GM23338 (cell line): ENCODE measurements at regions not wholly inside any gene's neighbourhood (a gene's known extent, or its start where the extent isn't known, plus 50 kb on each side); places are given as distances from the start of the nearest gene placed in this dataset.

Experiments used
- CTCF ChIP-seq, 2 experiments: fragments of 200-600 bp in 1 of 2; sonication (generic) in 1 of 2; conservative IDR thresholded peaks; 2 replicates each; pipeline versions ENCODE4 v1.5.1 to v1.6.1; 2016 to 2017; ENCODE audit warnings: antibody characterized with exemption in 2 of 2, low read depth in 2 of 2, mild to moderate bottlenecking in 2 of 2, moderate library complexity in 1 of 2
- REST ChIP-seq: IDR thresholded peaks from one replicate; pipeline ENCODE4 v1.6.1; 2018; ENCODE audit warnings: antibody characterized with exemption; ENCODE audit not compliant: unreplicated experiment

DNA sequence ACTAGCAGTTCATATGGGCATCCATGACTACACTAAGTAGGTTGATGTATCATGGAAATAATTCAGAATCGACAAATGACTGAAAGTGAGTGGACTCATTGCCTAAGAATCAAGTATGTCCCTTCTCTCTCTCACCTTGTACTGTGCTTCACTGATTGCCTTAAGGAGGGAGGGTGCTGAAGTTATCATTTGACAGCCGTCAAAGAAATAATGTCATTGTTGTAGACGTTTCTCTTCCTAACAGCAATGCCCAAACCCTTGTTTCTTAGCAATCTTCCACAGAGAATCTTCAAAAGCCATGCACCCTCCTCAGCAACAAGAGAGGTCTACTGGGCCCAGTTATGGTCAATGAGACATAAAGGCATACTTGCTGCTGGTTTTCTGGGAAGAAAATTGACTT lies 785.0 kb downstream of the SUCLG1 start:
- TF ChIP-seq CTCF (conservative IDR thresholded peaks at IDR 0.05; ENCODE audit: low read depth in 2 of 2) (no peak), REST (no peak)
